ENCODE measurements at regions not wholly inside any gene's neighbourhood (a gene's known extent, or its start where the extent isn't known, plus 50 kb on each side); places are given as distances from the start of the nearest gene placed in this dataset.

DNA sequence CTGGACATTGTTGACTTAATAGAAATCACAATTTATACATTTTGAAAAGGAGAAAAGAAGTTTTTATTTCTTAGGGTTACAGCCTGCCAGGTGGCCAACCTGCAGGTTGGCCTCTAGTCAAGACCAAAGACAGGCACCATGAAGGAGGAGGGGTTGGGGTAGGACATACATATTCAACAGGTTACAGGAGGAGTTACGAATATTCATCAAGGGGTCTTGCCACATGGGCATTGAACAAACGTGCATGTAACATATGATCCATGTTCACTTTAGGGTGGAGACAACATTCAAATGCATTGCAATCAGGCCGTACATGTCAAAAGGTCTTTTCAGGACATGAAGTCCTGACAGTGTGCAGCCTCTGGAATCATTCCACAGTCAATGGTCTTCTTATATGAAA lies 246.2 kb upstream of the AKR1E2 start:
- TF ChIP-seq POLR2AphosphoS5 (IDR thresholded peaks at IDR 0.05; ENCODE audit: low read depth, low read length) = no peak
- TF ChIP-seq POLR2A (IDR thresholded peaks at IDR 0.05; ENCODE audit: low read depth, low read length) = no peak
- no peak for TF ChIP-seq TAF1 (IDR thresholded peaks at IDR 0.05; ENCODE audit: low read depth, low read length)
- no peak for TF ChIP-seq SPI1 (IDR thresholded peaks at IDR 0.05; ENCODE audit: low read depth, low read length)
- no peak for TF ChIP-seq PAX5 (IDR thresholded peaks at IDR 0.05; ENCODE audit: insufficient read depth, low read length, severe bottlenecking)
